ACC112 (cell line): ENCODE measurements at regions not wholly inside any gene's neighbourhood (a gene's known extent, or its start where the extent isn't known, plus 50 kb on each side); places are given as distances from the start of the nearest gene placed in this dataset.

Experiments used
- H2AFZ ChIP-seq: fragments of 200-600 bp; sonication (generic); one replicate; pipeline ENCODE4 v1.6.0; 2017; ENCODE audit warnings: antibody characterized with exemption, low read length; ENCODE audit not compliant: unreplicated experiment
- H3K27ac ChIP-seq: fragments of 200-600 bp; sonication (generic); 2 replicates; pipeline ENCODE4 v1.5.1; 2014; ENCODE audit warnings: low read depth, mild to moderate bottlenecking, antibody characterized with exemption, low read length, moderate library complexity
- H3K27me3 ChIP-seq: fragments of 200-600 bp; sonication (generic); 2 replicates; pipeline ENCODE4 v1.6.1; 2014; ENCODE audit warnings: mild to moderate bottlenecking, antibody characterized with exemption, low read length, moderate library complexity, mixed read lengths; ENCODE audit not compliant: insufficient read depth
- H3K36me3 ChIP-seq: fragments of 200-600 bp; sonication (generic); 2 replicates; pipeline ENCODE4 v1.6.1; 2016; ENCODE audit warnings: mild to moderate bottlenecking, antibody characterized with exemption, low read length, moderate library complexity, mixed read lengths; ENCODE audit not compliant: insufficient read depth
- H3K4me1 ChIP-seq: fragments of 200-600 bp; sonication (generic); one replicate; pipeline ENCODE4 v1.6.1; 2016; ENCODE audit warnings: low read length, mixed read lengths; ENCODE audit not compliant: insufficient read depth, unreplicated experiment, control insufficient read depth
- H3K4me3 ChIP-seq: fragments of 200-600 bp; sonication (generic); 2 replicates; pipeline ENCODE4 v1.5.1; 2014; ENCODE audit warnings: mild to moderate bottlenecking, low read depth, low read length
- H3K79me2 ChIP-seq: fragments of 200-600 bp; sonication (generic); one replicate; pipeline ENCODE4 v1.6.0; 2016; ENCODE audit warnings: low read length; ENCODE audit not compliant: control insufficient read depth, unreplicated experiment, insufficient read depth

DNA sequence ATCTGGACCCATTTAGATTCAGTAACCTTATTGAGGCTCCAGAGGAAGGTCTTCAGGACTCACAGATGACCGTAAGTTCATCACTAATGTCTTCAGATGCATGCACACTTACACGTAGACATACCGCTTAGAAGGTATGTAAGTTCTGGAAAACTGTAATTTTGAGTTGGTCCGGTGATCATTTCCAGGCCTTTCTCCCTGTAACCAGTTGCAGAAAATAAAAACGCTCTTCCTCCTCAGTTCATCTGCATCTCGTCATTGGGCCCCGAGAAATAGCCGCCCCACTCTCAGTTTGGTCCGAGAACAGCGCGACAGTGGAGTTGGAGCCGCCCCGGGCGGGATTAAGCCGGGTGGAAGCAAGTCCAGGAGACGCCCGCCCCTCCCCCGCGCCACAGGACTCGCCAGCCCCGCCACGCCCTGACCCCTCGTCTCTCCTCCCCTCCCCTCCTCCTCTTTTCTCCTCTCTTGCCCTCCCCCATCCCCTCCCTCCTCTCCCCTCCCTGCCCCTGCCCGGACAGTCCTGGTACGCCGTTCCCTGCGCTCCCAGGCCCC, 83.7 kb downstream of the TNFAIP2 start:
- Histone ChIP-seq H3K4me3 (peak overlapping the region; percentile 81), H3K36me3 (peaks cover 15% of the 10 kb centered on the region), H3K4me1 (peaks cover 20% of the 10 kb centered on the region), H3K27ac (peak overlapping the region; percentile 79), H3K79me2 (peaks cover 28% of the 10 kb centered on the region), H2AFZ (peak overlapping the region; percentile 80), H3K27me3 (no peaks in the 10 kb centered on the region)

DNA sequence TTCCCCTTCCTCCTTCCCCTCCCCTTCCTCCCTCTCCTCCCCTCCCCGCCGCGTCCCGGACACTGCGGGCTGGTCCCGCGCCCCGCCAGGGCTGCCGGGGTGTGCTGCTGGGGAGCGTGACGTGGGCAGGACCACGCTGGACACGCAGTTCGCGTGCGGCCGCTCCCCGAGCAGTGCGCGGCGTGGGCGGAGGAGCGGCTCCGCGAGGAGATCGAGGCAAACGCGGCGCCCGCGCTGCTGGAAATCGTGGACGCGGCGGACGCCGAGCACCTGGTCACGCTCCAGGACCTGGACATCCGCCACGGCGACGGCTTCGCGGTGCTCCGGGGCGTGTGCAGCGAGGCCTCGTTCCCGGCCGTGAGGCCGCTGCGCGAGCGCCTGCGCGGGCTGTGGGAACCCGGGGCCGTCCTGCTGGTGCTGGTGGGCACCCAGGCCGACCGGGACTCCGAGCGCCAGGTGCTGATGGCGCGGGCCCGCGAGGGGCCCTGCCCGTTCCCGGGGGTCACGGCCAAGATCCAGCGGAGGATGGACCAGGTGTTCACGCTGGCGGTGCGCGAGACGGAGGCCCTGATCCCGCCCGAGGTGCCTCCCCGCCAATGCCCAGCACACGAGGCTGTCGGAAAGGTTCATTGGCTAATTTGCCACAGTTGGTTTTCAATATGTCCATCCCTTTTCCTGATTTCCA, 84.3 kb downstream of the TNFAIP2 start:
- Histone ChIP-seq H3K4me3 (peak overlapping the region; percentile 81), H3K79me2 (peaks cover 28% of the 10 kb centered on the region), H2AFZ (peak overlapping the region; percentile 80), H3K4me1 (peaks cover 20% of the 10 kb centered on the region), H3K27ac (peak overlapping the region; percentile 79), H3K36me3 (peaks cover 19% of the 10 kb centered on the region), H3K27me3 (no peaks in the 10 kb centered on the region)

DNA sequence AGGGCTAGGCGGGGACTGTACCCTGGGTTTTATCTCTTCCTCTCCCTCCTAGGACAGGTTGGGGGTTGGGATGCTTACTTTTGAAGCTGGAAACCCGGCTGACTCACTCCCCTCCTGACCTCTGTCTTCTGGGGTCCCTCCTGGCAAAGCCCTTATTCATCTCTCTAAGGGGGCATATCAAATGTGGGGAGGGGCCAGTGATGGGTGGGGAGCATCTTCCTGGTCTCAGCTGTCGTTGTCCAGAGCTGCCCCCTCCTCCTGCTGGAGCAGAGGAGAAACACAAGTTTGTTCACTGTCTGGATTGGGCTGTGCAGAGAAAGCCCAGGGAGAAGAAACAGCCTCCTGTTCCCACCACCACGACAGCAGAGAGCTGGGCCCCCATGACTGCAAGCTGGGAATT, 85.8 kb downstream of the TNFAIP2 start:
- Histone ChIP-seq H3K27ac (peak overlapping the region; percentile 79), H3K4me3 (peak overlapping the region; percentile 81), H3K36me3 (peaks cover 14% of the 10 kb centered on the region), H3K4me1 (peaks cover 20% of the 10 kb centered on the region), H2AFZ (no peak overlapping the region), H3K79me2 (peaks cover 28% of the 10 kb centered on the region), H3K27me3 (no peaks in the 10 kb centered on the region)

DNA sequence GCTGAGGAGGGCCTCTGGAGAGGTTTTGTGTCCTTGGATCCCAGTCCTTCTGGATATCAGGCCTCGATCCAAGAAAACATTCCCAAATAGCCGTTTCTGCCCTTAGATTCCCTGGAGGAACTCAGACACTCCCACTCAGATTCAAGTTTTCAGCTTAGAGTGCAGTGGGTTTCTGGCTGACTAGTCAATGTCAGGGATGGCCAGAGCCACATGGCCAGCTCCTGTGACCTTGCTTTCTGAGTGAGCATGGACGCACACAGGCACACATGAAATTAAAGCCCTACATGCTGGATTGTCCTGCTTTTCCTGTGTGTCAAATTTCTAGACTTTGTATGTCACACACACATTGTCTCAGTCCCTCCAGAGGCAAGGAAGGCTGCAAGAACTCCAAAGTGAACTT, 86.2 kb downstream of the TNFAIP2 start:
- H3K4me3 ChIP-seq, result peak overlapping the region; percentile 81
- peaks cover 9% of the 10 kb centered on the region for H3K36me3 ChIP-seq
- H3K27me3 ChIP-seq, result no peaks in the 10 kb centered on the region
- peaks cover 19% of the 10 kb centered on the region for H3K4me1 ChIP-seq
- H2AFZ ChIP-seq, result no peak overlapping the region
- H3K79me2 ChIP-seq, result peaks cover 23% of the 10 kb centered on the region
- H3K27ac ChIP-seq, result no peak overlapping the region

DNA sequence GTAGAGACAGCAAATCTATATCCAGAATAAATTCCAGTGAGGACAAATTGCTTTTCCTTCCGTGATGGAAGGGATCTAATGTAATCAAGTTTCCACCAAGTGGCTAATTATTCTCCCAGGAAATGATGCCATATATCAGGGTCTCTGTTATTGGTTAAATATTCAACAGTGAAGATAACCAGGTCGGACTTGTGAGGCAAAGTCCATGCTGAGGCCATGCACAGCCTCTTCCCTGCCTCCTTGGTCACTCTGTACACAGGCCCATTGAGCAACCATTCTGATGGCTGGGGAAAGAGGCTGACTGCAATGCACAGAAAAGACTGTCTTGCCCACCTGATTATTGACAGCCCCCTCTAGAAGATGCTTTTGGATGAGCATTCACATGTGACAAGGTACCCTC, 90.1 kb downstream of the TNFAIP2 start:
- Histone ChIP-seq H2AFZ (no peak overlapping the region), H3K36me3 (peaks cover 4% of the 10 kb centered on the region; the same call in 1 of the 2 replicates), H3K4me1 (peaks cover 6% of the 10 kb centered on the region), H3K79me2 (no peaks in the 10 kb centered on the region), H3K27ac (no peak overlapping the region), H3K27me3 (no peaks in the 10 kb centered on the region), H3K4me3 (no peak overlapping the region)

DNA sequence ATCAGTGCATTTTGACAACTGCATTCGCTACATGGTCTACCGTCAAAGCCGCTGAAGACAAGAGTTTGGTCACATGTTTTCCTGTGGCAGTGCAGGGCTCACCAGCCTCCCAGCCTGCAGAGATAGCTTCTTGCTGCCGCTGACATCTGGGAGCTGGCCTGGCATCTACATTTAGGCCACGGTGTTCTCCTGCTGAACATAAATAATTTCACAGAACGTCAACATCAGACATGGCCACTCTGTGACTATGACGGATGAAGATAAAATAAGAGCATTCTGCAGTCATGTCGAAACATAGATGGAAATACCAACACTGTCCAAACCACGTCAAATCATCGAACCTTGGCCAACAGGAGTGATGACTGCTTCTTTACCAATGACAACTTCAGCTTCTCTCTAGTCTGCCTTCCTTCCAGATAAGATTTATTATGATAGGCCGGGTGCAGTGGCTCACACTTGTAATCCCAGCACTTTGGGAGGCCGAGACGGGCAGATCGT, 91.2 kb downstream of the TNFAIP2 start:
- Histone ChIP-seq H3K4me3 (no peak overlapping the region), H2AFZ (no peak overlapping the region), H3K27me3 (no peaks in the 10 kb centered on the region), H3K4me1 (peaks cover 2% of the 10 kb centered on the region), H3K27ac (no peak overlapping the region), H3K79me2 (no peaks in the 10 kb centered on the region), H3K36me3 (peaks cover 4% of the 10 kb centered on the region; the same call in 1 of the 2 replicates)

DNA sequence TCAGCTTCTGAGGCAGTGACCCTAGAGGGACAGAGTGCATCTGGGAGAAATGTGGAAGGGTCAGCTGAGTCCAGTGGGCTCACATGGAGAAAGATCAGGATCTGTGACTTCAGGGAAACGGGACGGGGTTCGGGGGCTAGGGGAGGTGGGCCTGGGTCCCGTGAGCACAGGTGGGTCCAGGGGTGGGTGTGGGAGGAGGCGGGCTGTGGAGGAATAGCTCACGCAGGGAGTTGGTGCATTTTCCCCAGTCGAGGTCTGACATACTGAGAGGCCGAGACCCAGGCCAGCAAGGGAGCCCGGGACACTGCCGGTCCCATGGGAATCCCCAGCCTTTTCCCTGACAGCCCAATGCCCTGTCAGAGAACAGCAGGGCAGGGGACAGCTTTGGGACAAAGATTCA, 93.1 kb downstream of the TNFAIP2 start:
- H3K4me3 ChIP-seq, result no peak overlapping the region

DNA sequence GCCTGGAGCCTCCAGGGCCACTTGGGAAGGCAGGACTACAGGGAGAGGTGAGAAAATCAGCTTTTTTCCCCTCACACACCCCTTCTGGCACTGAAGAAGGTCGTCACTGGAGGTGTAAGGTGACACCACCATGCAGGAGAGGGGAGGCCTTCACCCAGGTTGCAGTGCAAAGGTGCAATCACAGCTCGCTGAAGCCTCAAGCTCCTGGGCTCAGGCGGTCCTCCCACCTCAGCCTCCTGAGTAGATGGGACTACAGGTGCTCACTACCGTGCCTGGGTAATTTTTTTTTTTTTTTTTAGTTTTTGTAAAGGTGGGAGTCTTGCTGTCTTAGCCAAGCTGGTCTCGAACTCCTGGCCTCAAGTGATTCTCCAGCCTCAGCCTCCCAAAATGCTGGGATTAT, 93.6 kb downstream of the TNFAIP2 start:
- no peak overlapping the region for H3K27ac ChIP-seq
- no peaks in the 10 kb centered on the region for H3K79me2 ChIP-seq
- no peak overlapping the region for H3K4me3 ChIP-seq
- H2AFZ ChIP-seq, result no peak overlapping the region
- H3K4me1 ChIP-seq, result no peaks in the 10 kb centered on the region
- H3K36me3 ChIP-seq, result peaks cover 4% of the 10 kb centered on the region; the same call in 1 of the 2 replicates
- peaks cover 18% of the 10 kb centered on the region; the same call in 1 of the 2 replicates for H3K27me3 ChIP-seq

More for the DNA sequence above, 93.1 kb downstream of the TNFAIP2 start:
- H2AFZ ChIP-seq, result no peak overlapping the region
- no peaks in the 10 kb centered on the region for H3K4me1 ChIP-seq
- no peaks in the 10 kb centered on the region for H3K79me2 ChIP-seq
- H3K27me3 ChIP-seq, result peaks cover 14% of the 10 kb centered on the region; the same call in 1 of the 2 replicates
- no peak overlapping the region for H3K27ac ChIP-seq
- H3K36me3 ChIP-seq, result peaks cover 4% of the 10 kb centered on the region; the same call in 1 of the 2 replicates

DNA sequence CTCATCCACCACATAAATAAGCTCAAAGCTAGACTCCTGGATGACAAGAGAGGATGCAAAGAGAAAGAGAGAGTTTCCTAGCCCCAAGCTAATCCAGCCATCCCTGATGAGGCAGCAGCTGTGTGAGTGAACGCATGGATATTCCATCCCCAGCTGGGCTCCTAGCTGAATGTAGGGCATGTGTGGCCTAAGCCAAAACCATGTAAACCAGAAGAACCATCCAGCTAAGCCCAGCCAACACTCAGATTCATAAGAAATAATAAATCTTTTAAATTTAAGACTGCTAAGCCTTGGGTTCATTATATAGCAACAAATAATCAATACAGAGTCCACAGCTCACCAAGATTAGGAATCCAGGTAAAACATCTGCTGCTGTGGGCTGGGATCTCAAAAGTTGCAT, 94.3 kb downstream of the TNFAIP2 start:
- Histone ChIP-seq H3K27ac (no peak overlapping the region), H3K36me3 (no peaks in the 10 kb centered on the region; the same call in 1 of the 2 replicates), H3K79me2 (no peaks in the 10 kb centered on the region), H3K4me3 (no peak overlapping the region), H3K4me1 (no peaks in the 10 kb centered on the region), H2AFZ (no peak overlapping the region), H3K27me3 (peaks cover 21% of the 10 kb centered on the region; the same call in 1 of the 2 replicates)

DNA sequence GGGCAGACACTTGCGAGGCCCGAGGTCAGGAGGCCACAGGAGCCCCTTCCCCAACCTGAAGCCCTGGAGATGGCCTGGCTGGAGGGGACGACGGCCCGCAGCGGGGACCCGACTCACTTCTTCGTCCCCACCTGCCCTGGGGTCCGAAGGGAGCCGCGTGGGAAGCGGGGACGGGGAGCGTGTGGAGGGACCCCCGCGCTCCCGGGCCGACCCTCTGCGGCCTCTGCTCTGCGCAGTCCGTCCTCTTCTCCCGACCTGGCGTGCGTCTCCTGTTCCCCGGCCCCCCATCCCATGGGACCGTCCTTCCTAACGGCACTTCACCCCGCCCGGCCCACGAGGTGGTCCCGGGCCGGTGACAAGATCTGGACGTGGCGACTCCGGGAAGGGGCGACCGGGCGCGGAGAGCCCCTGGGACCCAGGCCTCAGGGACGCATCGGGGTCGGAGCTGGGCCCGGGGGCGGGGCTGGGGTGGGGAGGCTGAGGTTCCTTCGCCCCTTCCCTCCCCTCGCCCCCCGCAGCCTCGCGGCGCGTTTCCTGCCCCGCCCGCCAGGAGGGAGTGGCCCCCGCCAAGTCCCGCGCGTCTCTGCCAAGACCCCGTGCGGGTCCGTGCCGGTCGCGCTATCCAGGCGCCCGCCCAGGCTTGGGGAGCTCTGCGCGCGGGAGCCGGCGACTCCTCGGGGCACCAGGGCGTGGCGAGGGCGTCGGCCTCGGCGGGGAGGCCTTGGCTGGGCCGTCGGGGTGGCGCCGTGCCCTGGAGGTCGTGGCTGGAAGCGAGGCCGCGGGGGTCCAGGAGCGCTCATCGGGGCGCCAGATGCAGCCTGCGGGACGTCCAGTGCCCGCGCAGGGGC, 97.1 kb downstream of the TNFAIP2 start:
- H3K36me3 ChIP-seq, result no peaks in the 10 kb centered on the region

More for the DNA sequence above, 97.1 kb downstream of the TNFAIP2 start:
- no peak overlapping the region for H3K27ac ChIP-seq
- H3K27me3 ChIP-seq, result peaks cover 21% of the 10 kb centered on the region; the same call in 1 of the 2 replicates
- H2AFZ ChIP-seq, result peak overlapping the region; percentile 60
- H3K4me1 ChIP-seq, result no peaks in the 10 kb centered on the region
- peak overlapping the region; percentile 67 for H3K4me3 ChIP-seq
- no peaks in the 10 kb centered on the region for H3K79me2 ChIP-seq
